HCT116 (cell line): ENCODE measurements at regions not wholly inside any gene's neighbourhood (a gene's known extent, or its start where the extent isn't known, plus 50 kb on each side); places are given as distances from the start of the nearest gene placed in this dataset.

Experiments
- ATAC-seq: fragments of 200-7000 bp; cut with Tn5 transposase; 2 replicates; pipeline ENCODE4 v1.9.1; 2020; ENCODE audit warnings: mild to moderate bottlenecking, moderate library complexity
- BruUV-seq: library from RNA; stranded (reverse); fragments of 400-500 nt; replicated peaks from 2 replicates; lab custom pipeline; 2021; lab: Mats Ljungman, UMichigan
- CTCF ChIA-PET: fragments of 300-600 bp; sonication (Branson Sonifier 250); formaldehyde crosslinking; loops from one replicate; lab custom pipeline; 2021; ENCODE audit warnings: antibody characterized with exemption; lab: Charles Lee
- POLR2A ChIA-PET: fragments of 300-600, 350-600 bp; sonication (Branson Sonifier 250); formaldehyde crosslinking; loops from one replicate; lab custom pipeline; 2021; ENCODE audit warnings: antibody characterized with exemption; lab: Charles Lee
- RAD21 ChIA-PET, 2 experiments: fragments of 300-600 bp; sonication (Branson Sonifier 250); formaldehyde crosslinking; loops; one replicate each; lab custom pipeline; 2023; ENCODE audit warnings: low total read pairs in 2 of 2; ENCODE audit not compliant: uncharacterized antibody in 2 of 2, unreplicated experiment in 2 of 2, low non-redundant PET in 1 of 2; lab: Charles Lee
- DNase-seq: peaks from one replicate; pipeline ENCODE4 v3.0.0-alpha.2; 2010; ENCODE audit warnings: low read depth, low spot score
- H2AFZ ChIP-seq: fragments of 200-600 bp; shearing (Covaris generic), sonication (generic); 2 replicates; pipeline ENCODE4 v1.6.1; 2017; ENCODE audit warnings: low read depth, mixed run types, mixed read lengths, antibody characterized with exemption, low read length; ENCODE audit not compliant: poor library complexity, severe bottlenecking
- H3K27ac ChIP-seq: 2 replicates; pipeline ENCODE4 v1.5.1; 2012; ENCODE audit warnings: low read depth, low read length
- H3K27me3 ChIP-seq: fragments of 200-600 bp; sonication (generic); 2 replicates; pipeline ENCODE4 v1.6.1; 2016; ENCODE audit warnings: mixed run types, low read length, mixed read lengths; ENCODE audit not compliant: insufficient read depth
- H3K36me3 ChIP-seq, 2 experiments: fragments of 200-500 bp in 1 of 2; fragments of 200-600 bp in 1 of 2; sonication (Bioruptor generic) in 1 of 2; sonication (generic) in 1 of 2; 2 replicates each; pipeline versions ENCODE4 v1.5.1 to v1.6.1; 2014 to 2016; ENCODE audit warnings: low read length in 2 of 2, inconsistent platforms in 1 of 2, mixed read lengths in 1 of 2, mixed run types in 1 of 2; ENCODE audit not compliant: insufficient read depth in 2 of 2, control insufficient read depth in 1 of 2
- H3K4me1 ChIP-seq, 2 experiments: fragments of 200-600 bp in 1 of 2; sonication (generic) in 1 of 2; 2 replicates each; pipeline versions ENCODE4 v1.5.1 to v1.6.1; 2012 to 2017; ENCODE audit warnings: low read length in 2 of 2, inconsistent platforms in 1 of 2, mild to moderate bottlenecking in 1 of 2, mixed read lengths in 1 of 2, mixed run types in 1 of 2, moderate library complexity in 1 of 2; ENCODE audit not compliant: insufficient read depth in 2 of 2, control insufficient read depth in 1 of 2
- H3K4me2 ChIP-seq: fragments of 200-600 bp; sonication (generic); 2 replicates; pipeline ENCODE4 v1.6.1; 2017; ENCODE audit warnings: mixed run types, low read length, mixed read lengths
- H3K4me3 ChIP-seq, 2 experiments: fragments of 200-600 bp in 1 of 2; sonication (generic) in 1 of 2; replicated peaks in 1 of 2; 2 replicates each; pipeline ENCODE4 v1.5.1; 2011 to 2016; ENCODE audit warnings: low read length in 2 of 2, control low read depth in 1 of 2, low read depth in 1 of 2, mild to moderate bottlenecking in 1 of 2, mixed read lengths in 1 of 2, mixed run types in 1 of 2
- H3K79me2 ChIP-seq: fragments of 200-600 bp; sonication (generic); 2 replicates; pipeline ENCODE4 v1.6.1; 2017; ENCODE audit warnings: mild to moderate bottlenecking, mixed run types, low read length, moderate library complexity, mixed read lengths; ENCODE audit not compliant: insufficient read depth
- H3K9ac ChIP-seq: fragments of 200-600 bp; sonication (generic); 2 replicates; pipeline ENCODE4 v1.6.1; 2016; ENCODE audit warnings: low read length, mixed read lengths
- H3K9me2 ChIP-seq: fragments of 200-600 bp; sonication (generic), shearing (Covaris generic); 2 replicates; pipeline ENCODE4 v1.6.1; 2017; ENCODE audit warnings: mixed run types, mild to moderate bottlenecking, moderate library complexity; ENCODE audit not compliant: insufficient read depth
- H3K9me3 ChIP-seq, 2 experiments: fragments of 200-500 bp in 1 of 2; fragments of 200-600 bp in 1 of 2; sonication (Bioruptor generic) in 1 of 2; sonication (generic) in 1 of 2; 2 replicates each; pipeline ENCODE4 v1.6.1; 2014 to 2017; ENCODE audit warnings: low read length in 2 of 2, mixed read lengths in 2 of 2, inconsistent platforms in 1 of 2, low read depth in 1 of 2, mild to moderate bottlenecking in 1 of 2, mixed run types in 1 of 2, moderate library complexity in 1 of 2; ENCODE audit not compliant: control insufficient read depth in 1 of 2, insufficient read depth in 1 of 2
- H4K20me1 ChIP-seq: fragments of 200-600 bp; sonication (generic), shearing (Covaris generic); 2 replicates; pipeline ENCODE4 v1.6.1; 2017; ENCODE audit warnings: mixed run types, mild to moderate bottlenecking, moderate library complexity; ENCODE audit not compliant: insufficient read depth
- ATF3 ChIP-seq: IDR thresholded peaks from 2 replicates; pipeline ENCODE4 v1.6.1; 2012
- CBX3 ChIP-seq: IDR thresholded peaks from 2 replicates; pipeline ENCODE4 v1.6.1; 2012; ENCODE audit warnings: low read depth
- CEBPB ChIP-seq: IDR thresholded peaks from 2 replicates; pipeline ENCODE4 v1.6.1; 2012; ENCODE audit warnings: low read depth
- CTCF ChIP-seq, 3 experiments: fragments of 200-600 bp in 1 of 3; sonication (generic) in 1 of 3; IDR thresholded peaks in 2 of 3; conservative IDR thresholded peaks in 1 of 3; 2 replicates each; pipeline ENCODE4 v1.5.1; 2012 to 2017; ENCODE audit warnings: low read depth in 2 of 3, low read length in 2 of 3, antibody characterized with exemption in 1 of 3, borderline replicate concordance in 1 of 3, control low read depth in 1 of 3, mild to moderate bottlenecking in 1 of 3, mixed read lengths in 1 of 3, mixed run types in 1 of 3, moderate library complexity in 1 of 3; ENCODE audit not compliant: insufficient read depth in 1 of 3
- EGR1 ChIP-seq: IDR thresholded peaks from 2 replicates; pipeline ENCODE4 v1.6.1; 2012; ENCODE audit warnings: low read depth
- ELF1 ChIP-seq: IDR thresholded peaks from 2 replicates; pipeline ENCODE4 v1.6.1; 2012; ENCODE audit warnings: low read depth, borderline replicate concordance
- EZH2phosphoT487 ChIP-seq: fragments of 200-600 bp; IDR thresholded peaks from 2 replicates; pipeline ENCODE4 v1.6.1; 2018; ENCODE audit warnings: antibody characterized with exemption, borderline replicate concordance
- JUND ChIP-seq: IDR thresholded peaks from 2 replicates; pipeline ENCODE4 v1.6.1; 2012
- POLR2A ChIP-seq: IDR thresholded peaks from 2 replicates; pipeline ENCODE4 v1.7.0; 2011; ENCODE audit warnings: borderline replicate concordance; ENCODE audit not compliant: insufficient read depth, insufficient read length; ENCODE audit errors: extremely low read depth
- POLR2AphosphoS5 ChIP-seq: IDR thresholded peaks from 2 replicates; pipeline ENCODE4 v1.6.1; 2011; ENCODE audit warnings: mild to moderate bottlenecking, low read depth, low read length, moderate library complexity
- RAD21 ChIP-seq: IDR thresholded peaks from 2 replicates; pipeline ENCODE4 v1.6.1; 2012; ENCODE audit warnings: low read depth, mild to moderate bottlenecking
- SIN3A ChIP-seq: IDR thresholded peaks from 2 replicates; pipeline ENCODE4 v1.6.1; 2012; ENCODE audit warnings: low read depth
- SP1 ChIP-seq: IDR thresholded peaks from 2 replicates; pipeline ENCODE4 v1.6.1; 2012; ENCODE audit warnings: low read depth
- ZNF274 ChIP-seq: fragments of 200-500 bp; sonication (Bioruptor generic); IDR thresholded peaks from 2 replicates; pipeline ENCODE4 v1.6.1; 2014; ENCODE audit warnings: mild to moderate bottlenecking, low read depth, low read length, inconsistent platforms
- intact Hi-C: fragments of 100-400 bp; cut with micrococcal nuclease; formaldehyde crosslinking; loops from 2 replicates; pipeline ENCODE4 v1.10.0; 2022

DNA sequence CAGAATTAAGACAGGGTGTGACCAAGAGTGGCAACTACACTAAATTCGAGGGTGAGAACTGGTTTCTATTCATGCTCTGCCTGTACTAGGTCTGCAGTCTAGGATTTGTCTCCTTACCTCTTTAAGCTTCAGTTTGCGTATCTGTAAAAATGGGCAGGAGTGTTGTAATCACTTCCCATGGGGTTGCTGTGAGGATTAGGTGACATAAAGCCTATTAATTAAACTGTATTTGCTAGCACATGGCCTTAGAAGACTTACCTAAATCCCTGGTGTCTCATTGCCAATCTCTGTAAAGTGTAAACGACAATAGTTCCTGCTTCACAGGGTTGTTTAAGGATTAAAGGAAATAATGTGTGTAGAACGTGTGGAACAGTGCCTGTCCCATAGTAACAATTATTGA is 193.6 kb downstream of the DRD1 start:
- H4K20me1 ChIP-seq = no peaks in the 10 kb centered on the region
- no peaks in the 10 kb centered on the region for H3K9me2 ChIP-seq
- no peak overlapping the region for H3K4me3 ChIP-seq
- H2AFZ ChIP-seq = no peak overlapping the region
- no peak for DNase-seq
- H3K36me3 ChIP-seq = no peaks in the 10 kb centered on the region
- RAD21 ChIA-PET = no interaction called here
- H3K4me1 ChIP-seq = peaks cover 29 to 49% of the 10 kb centered on the region in 2 experiments
- intact Hi-C loops = no loop called here
- peaks cover 4% of the 10 kb centered on the region; the same call in 1 of the 2 replicates for H3K27me3 ChIP-seq
- ATAC-seq = no peak
- H3K9ac ChIP-seq = no peak overlapping the region
- no peak for TF ChIP-seq CBX3
- no peak for TF ChIP-seq RAD21
- no peak for TF ChIP-seq CTCF (IDR thresholded peaks at IDR 0.05 in 2 of 3, conservative IDR thresholded peaks at IDR 0.05 in 1 of 3; ENCODE audit: borderline replicate concordance in 1 of 3, insufficient read depth in 1 of 3, low read depth in 2 of 3, low read length in 2 of 3)
- no peak for TF ChIP-seq JUND
- TF ChIP-seq ELF1 = no peak
- no peak for TF ChIP-seq POLR2A
- no peak for TF ChIP-seq CEBPB
- no peak for TF ChIP-seq ATF3
- no peak for TF ChIP-seq SP1
- TF ChIP-seq EGR1 = no peak
- no peak overlapping the region for H3K4me2 ChIP-seq
- no peak overlapping the region for H3K27ac ChIP-seq
- H3K79me2 ChIP-seq = no peaks in the 10 kb centered on the region
- POLR2A ChIA-PET = no interaction called here
- CTCF ChIA-PET = no interaction called here
- BruUV-seq = no TSS peak
- no peaks in the 10 kb centered on the region for H3K9me3 ChIP-seq

- Histone ChIP-seq H3K4me3 (no peak overlapping the region), H3K9me3 (no peaks in the 10 kb centered on the region), H3K4me2 (no peak overlapping the region), H3K27me3 (peaks cover 8% of the 10 kb centered on the region; the same call in 1 of the 2 replicates), H4K20me1 (no peaks in the 10 kb centered on the region), H3K9me2 (no peaks in the 10 kb centered on the region), H2AFZ (no peak overlapping the region), H3K79me2 (no peaks in the 10 kb centered on the region), H3K27ac (no peak overlapping the region), H3K9ac (no peak overlapping the region), H3K4me1 (peaks cover 25 to 43% of the 10 kb centered on the region in 2 experiments), H3K36me3 (no peaks in the 10 kb centered on the region)
- intact Hi-C loops = no loop called here
- ATAC-seq = no peak
- no peak for TF ChIP-seq SIN3A
- no peak for TF ChIP-seq EZH2phosphoT487
- TF ChIP-seq ZNF274 = no peak
- no peak for TF ChIP-seq POLR2AphosphoS5
- CTCF ChIA-PET = no interaction called here
- POLR2A ChIA-PET = no interaction called here
- DNase-seq = no peak
- RAD21 ChIA-PET = no interaction called here
- BruUV-seq = no TSS peak
These were observed 195.5 kb downstream of the DRD1 start for GRCh38 chr5:175248416-175248905.
